HCT116 (cell line): ENCODE measurements at regions not wholly inside any gene's neighbourhood (a gene's known extent, or its start where the extent isn't known, plus 50 kb on each side); places are given as distances from the start of the nearest gene placed in this dataset.

Source experiments
- EZH2 ChIP-seq: fragments of 200-600 bp; sonication (generic); IDR thresholded peaks from 2 replicates; pipeline ENCODE4 v1.6.1; 2017; ENCODE audit warnings: antibody characterized with exemption, mixed run types
- EZH2phosphoT487 ChIP-seq: fragments of 200-600 bp; IDR thresholded peaks from 2 replicates; pipeline ENCODE4 v1.6.1; 2018; ENCODE audit warnings: antibody characterized with exemption, borderline replicate concordance
- POLR2A ChIP-seq: IDR thresholded peaks from 2 replicates; pipeline ENCODE4 v1.7.0; 2011; ENCODE audit warnings: borderline replicate concordance; ENCODE audit not compliant: insufficient read depth, insufficient read length; ENCODE audit errors: extremely low read depth
- POLR2AphosphoS5 ChIP-seq: IDR thresholded peaks from 2 replicates; pipeline ENCODE4 v1.6.1; 2011; ENCODE audit warnings: mild to moderate bottlenecking, low read depth, low read length, moderate library complexity
- TF ChIP-seq, protein P1 (sequence below), 3 experiments: fragments of 200-600 bp in 1 of 3; sonication (generic) in 1 of 3; IDR thresholded peaks in 2 of 3; conservative IDR thresholded peaks in 1 of 3; 2 replicates each; pipeline ENCODE4 v1.5.1; 2012 to 2017; ENCODE audit warnings: low read depth in 2 of 3, low read length in 2 of 3, antibody characterized with exemption in 1 of 3, borderline replicate concordance in 1 of 3, control low read depth in 1 of 3, mild to moderate bottlenecking in 1 of 3, mixed read lengths in 1 of 3, mixed run types in 1 of 3, moderate library complexity in 1 of 3; ENCODE audit not compliant: insufficient read depth in 1 of 3
- TF ChIP-seq, protein P2 (sequence below): IDR thresholded peaks from 2 replicates; pipeline ENCODE4 v1.6.1; 2012

DNA sequence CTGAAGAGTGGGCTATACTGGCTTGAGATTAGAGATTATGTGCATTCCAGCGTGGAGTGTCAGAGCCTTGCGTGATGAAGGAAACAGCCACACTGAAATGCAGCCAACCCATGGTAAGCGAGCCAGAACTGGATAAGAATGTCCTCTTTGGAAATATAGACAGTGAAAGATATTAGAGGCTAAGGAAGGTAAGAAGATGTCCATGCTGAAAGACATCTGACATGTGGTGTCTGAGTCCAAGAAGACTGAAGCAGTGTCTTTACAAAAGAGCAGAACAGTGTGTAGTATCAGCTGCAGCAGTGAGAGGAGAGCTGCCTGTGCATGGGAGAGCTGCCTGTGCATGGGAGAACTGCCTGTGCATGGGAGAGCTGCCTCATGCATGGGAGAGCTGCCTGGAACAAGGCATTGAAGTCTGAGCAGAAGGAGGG is 672.2 kb downstream of the DIPK2A start:
- TF ChIP-seq EZH2 (no peak), EZH2phosphoT487 (no peak), POLR2A (no peak), POLR2AphosphoS5 (no peak)
- TF ChIP-seq, protein P1, sequence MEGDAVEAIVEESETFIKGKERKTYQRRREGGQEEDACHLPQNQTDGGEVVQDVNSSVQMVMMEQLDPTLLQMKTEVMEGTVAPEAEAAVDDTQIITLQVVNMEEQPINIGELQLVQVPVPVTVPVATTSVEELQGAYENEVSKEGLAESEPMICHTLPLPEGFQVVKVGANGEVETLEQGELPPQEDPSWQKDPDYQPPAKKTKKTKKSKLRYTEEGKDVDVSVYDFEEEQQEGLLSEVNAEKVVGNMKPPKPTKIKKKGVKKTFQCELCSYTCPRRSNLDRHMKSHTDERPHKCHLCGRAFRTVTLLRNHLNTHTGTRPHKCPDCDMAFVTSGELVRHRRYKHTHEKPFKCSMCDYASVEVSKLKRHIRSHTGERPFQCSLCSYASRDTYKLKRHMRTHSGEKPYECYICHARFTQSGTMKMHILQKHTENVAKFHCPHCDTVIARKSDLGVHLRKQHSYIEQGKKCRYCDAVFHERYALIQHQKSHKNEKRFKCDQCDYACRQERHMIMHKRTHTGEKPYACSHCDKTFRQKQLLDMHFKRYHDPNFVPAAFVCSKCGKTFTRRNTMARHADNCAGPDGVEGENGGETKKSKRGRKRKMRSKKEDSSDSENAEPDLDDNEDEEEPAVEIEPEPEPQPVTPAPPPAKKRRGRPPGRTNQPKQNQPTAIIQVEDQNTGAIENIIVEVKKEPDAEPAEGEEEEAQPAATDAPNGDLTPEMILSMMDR (IDR thresholded peaks at IDR 0.05 in 2 of 3, conservative IDR thresholded peaks at IDR 0.05 in 1 of 3; ENCODE audit: borderline replicate concordance in 1 of 3, insufficient read depth in 1 of 3, low read depth in 2 of 3, low read length in 2 of 3), result no peak
- TF ChIP-seq, protein P2, sequence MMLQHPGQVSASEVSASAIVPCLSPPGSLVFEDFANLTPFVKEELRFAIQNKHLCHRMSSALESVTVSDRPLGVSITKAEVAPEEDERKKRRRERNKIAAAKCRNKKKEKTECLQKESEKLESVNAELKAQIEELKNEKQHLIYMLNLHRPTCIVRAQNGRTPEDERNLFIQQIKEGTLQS, result no peak
